K562 (cell line): ENCODE measurements at regions not wholly inside any gene's neighbourhood (a gene's known extent, or its start where the extent isn't known, plus 50 kb on each side); places are given as distances from the start of the nearest gene placed in this dataset.

Experiments
- TCF7L2 ChIP-seq: fragments of 150-350 bp; IDR thresholded peaks from 2 replicates; pipeline ENCODE4 v1.6.1; 2016; ENCODE audit warnings: low read depth, mild to moderate bottlenecking, low read length, moderate library complexity
- ZBTB49 ChIP-seq: sonication (generic); formaldehyde crosslinking; IDR thresholded peaks from 2 replicates; pipeline ENCODE4 v1.8.0; 2022; ENCODE audit warnings: missing genetic modification reagents, mild to moderate bottlenecking, borderline replicate concordance

GRCh38 chr2:40955042-40955441 lies 503.2 kb upstream of the SLC8A1 start:
- TF ChIP-seq TCF7L2, result no peak
- TF ChIP-seq ZBTB49 (CRISPR knock-in tag), result no peak
